Cardiac muscle cell (in vitro differentiated cells and primary cell): ENCODE measurements at regions not wholly inside any gene's neighbourhood (a gene's known extent, or its start where the extent isn't known, plus 50 kb on each side); places are given as distances from the start of the nearest gene placed in this dataset.

Experiments used
- DNase-seq, 2 donors: peaks; one replicate each; pipeline versions ENCODE4 v3.0.0 to v3.0.0-alpha.2; 2010 to 2017; ENCODE audit warnings: low read depth in 1 of 2, low spot score in 1 of 2
- H3K27ac ChIP-seq: fragments of 200-600 bp; sonication (generic); 2 replicates; pipeline ENCODE4 v1.5.1; 2016
- H3K27me3 ChIP-seq: fragments of 200-600 bp; sonication (generic); 2 replicates; pipeline ENCODE4 v1.6.0; 2016; ENCODE audit warnings: control low read depth
- H3K36me3 ChIP-seq: fragments of 200-600 bp; sonication (generic); 2 replicates; pipeline ENCODE4 v1.5.1; 2016; ENCODE audit warnings: control low read depth
- H3K4me1 ChIP-seq: fragments of 200-600 bp; sonication (generic); 2 replicates; pipeline ENCODE4 v1.8.1; 2017; ENCODE audit warnings: low read depth, mild to moderate bottlenecking, mixed run types
- H3K4me3 ChIP-seq: fragments of 200-600 bp; sonication (generic); 2 replicates; pipeline ENCODE4 v1.5.1; 2016; ENCODE audit warnings: mild to moderate bottlenecking
- H3K9me3 ChIP-seq: fragments of 200-600 bp; sonication (generic); 2 replicates; pipeline ENCODE4 v1.5.1; 2017; ENCODE audit warnings: low read depth, mild to moderate bottlenecking, control low read depth
- CTCF ChIP-seq: IDR thresholded peaks from 2 replicates; pipeline ENCODE4 v1.5.1; 2012; ENCODE audit warnings: low read depth, mild to moderate bottlenecking, low read length

GRCh38 chr11:34758262-34758661 is 137.4 kb downstream of the EHF start:
- Histone ChIP-seq H3K9me3 (no peaks in the 10 kb centered on the region), H3K27ac (no peak overlapping the region), H3K27me3 (no peaks in the 10 kb centered on the region), H3K4me3 (no peak overlapping the region), H3K36me3 (no peaks in the 10 kb centered on the region), H3K4me1 (no peaks in the 10 kb centered on the region)
- TF ChIP-seq CTCF = no peak
- peak in 1 of 2 donors; percentile 86 for DNase-seq

GRCh38 chr11:34757026-34757451 is 136.1 kb downstream of the EHF start:
- Histone ChIP-seq H3K36me3 (no peaks in the 10 kb centered on the region), H3K9me3 (no peaks in the 10 kb centered on the region), H3K4me3 (no peak overlapping the region), H3K27ac (no peak overlapping the region), H3K4me1 (no peaks in the 10 kb centered on the region), H3K27me3 (no peaks in the 10 kb centered on the region)
- no peak for TF ChIP-seq CTCF
- DNase-seq = peak in 1 of 2 donors; percentile 52

GRCh38 chr11:34756591-34756990 is 135.7 kb downstream of the EHF start:
- no peak overlapping the region for H3K27ac ChIP-seq
- no peaks in the 10 kb centered on the region for H3K27me3 ChIP-seq

GRCh38 chr11:34755671-34756070 is 134.8 kb downstream of the EHF start:
- Histone ChIP-seq H3K9me3 (no peaks in the 10 kb centered on the region), H3K27ac (no peak overlapping the region), H3K4me1 (no peaks in the 10 kb centered on the region), H3K4me3 (no peak overlapping the region), H3K27me3 (no peaks in the 10 kb centered on the region), H3K36me3 (no peaks in the 10 kb centered on the region)
- DNase-seq = no peak
- no peak for TF ChIP-seq CTCF

More at GRCh38 chr11:34756591-34756990, 135.7 kb downstream of the EHF start:
- no peaks in the 10 kb centered on the region for H3K36me3 ChIP-seq
- TF ChIP-seq CTCF = no peak
- H3K9me3 ChIP-seq = no peaks in the 10 kb centered on the region
- no peaks in the 10 kb centered on the region for H3K4me1 ChIP-seq
- no peak overlapping the region for H3K4me3 ChIP-seq
- peak in 1 of 2 donors; percentile 22 for DNase-seq

GRCh38 chr11:34754171-34754823 is 133.4 kb downstream of the EHF start:
- no peaks in the 10 kb centered on the region for H3K4me1 ChIP-seq
- peak in 1 of 2 donors; percentile 35 for DNase-seq
- H3K27me3 ChIP-seq = no peaks in the 10 kb centered on the region
- no peaks in the 10 kb centered on the region for H3K9me3 ChIP-seq
- TF ChIP-seq CTCF = no peak
- no peak overlapping the region for H3K4me3 ChIP-seq
- H3K27ac ChIP-seq = no peak overlapping the region
- no peaks in the 10 kb centered on the region for H3K36me3 ChIP-seq
